HG03039 (cell line): ENCODE measurements at regions not wholly inside any gene's neighbourhood (a gene's known extent, or its start where the extent isn't known, plus 50 kb on each side); places are given as distances from the start of the nearest gene placed in this dataset.

ENCODE experiments used
- ATAC-seq: cut with Tn5 transposase; IDR thresholded peaks from one replicate; pipeline ENCODE4 v1.9.1; 2021; ENCODE audit warnings: mild to moderate bottlenecking, moderate library complexity; ENCODE audit not compliant: unreplicated experiment

DNA sequence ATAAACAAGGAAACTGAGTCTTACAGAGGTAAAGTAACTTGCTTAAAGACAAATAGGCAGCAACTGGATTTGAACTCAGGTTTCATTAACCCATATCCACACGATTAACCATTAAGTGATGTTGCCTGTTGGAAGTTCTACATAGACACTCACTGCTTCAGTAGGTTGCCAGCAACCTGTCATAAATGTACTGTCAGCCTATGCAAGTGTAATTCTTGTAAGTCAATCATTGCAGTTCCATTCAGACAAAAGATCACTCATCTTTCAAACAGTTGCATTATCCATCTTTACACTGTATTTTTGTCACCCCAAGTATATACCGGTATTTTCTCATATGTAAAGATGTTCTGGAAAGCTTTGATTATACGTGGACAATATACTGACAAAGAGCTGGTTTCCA, 676.9 kb upstream of the PCDH20 start:
- ATAC-seq, result no peak

DNA sequence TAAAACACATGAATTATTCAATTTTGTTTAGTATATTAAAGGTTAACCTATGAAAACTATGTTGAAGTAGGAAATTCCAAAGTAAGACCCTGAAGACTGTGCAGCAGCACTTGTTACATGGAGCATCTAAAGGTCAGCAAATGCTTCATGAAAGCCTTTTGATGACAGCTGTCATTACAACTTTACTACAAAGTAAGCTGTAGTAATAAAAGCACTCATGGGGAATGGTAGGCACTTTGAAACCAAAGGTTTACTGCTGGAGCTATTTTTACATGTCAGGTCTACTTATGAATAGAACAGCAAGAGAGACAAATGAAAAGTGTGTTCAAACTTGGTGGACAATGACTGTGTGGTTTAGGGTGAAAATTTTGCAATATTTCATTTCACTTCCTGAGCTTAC, 672.5 kb upstream of the PCDH20 start:
- ATAC-seq, result no peak

DNA sequence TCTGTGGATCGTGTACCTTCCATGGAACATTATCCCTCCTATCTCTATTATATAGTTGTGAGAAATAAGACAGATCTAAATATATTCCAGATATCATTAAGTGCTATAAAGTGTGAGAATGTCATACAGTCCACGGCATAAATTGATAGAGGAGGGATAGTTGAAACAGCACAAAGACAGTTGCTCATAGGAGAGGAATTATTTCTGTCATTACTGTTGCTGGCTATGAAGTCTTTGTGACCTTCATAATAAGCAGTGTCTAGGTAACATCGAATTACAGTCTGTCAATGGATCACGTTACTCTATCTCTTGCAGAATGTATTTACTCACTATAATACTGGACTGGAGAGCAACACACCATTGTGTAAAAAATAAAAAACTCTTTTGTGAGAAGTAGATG, 671.5 kb upstream of the PCDH20 start:
- ATAC-seq, result no peak

DNA sequence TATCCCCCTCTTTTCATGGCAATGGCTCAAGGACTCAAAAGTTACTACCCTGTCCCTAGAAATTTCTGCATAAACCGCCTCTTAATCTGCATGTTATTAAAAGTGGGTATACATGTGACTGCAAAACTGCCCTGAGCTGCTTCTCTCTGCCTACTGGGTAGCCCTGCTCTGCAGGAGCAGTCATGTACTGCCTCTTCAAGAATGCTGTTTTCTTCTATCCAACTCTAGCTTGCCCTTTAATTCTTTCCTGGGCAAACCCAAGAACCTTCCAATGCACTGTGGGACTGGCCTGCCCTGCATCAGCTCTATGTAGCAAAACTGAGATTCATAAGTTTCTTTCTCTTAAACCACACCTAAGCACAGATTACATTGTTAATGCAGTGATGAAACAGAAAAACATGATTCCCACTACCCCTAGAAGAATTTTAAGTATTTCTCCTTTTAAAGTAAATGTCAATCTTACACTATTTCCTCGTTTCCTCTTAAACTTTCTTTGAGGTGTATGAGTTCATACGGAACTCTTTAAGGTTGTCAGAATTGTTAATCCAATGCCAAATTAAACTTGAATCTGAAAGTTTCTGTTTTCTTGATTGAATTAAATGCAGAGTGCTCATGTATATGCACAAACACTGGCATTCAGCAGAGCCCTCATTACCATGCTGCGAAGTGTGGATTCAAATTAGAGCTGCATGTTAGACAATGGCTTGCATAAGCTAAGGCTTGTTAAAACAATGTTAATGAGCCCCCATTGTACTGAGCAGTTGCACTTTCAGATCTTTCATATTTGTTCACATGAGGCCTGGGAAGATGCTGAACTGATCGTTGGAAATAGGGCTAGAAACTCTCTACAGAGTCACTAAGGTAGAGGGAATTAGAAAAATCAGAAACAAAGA, 669.9 kb upstream of the PCDH20 start:
- no peak for ATAC-seq

DNA sequence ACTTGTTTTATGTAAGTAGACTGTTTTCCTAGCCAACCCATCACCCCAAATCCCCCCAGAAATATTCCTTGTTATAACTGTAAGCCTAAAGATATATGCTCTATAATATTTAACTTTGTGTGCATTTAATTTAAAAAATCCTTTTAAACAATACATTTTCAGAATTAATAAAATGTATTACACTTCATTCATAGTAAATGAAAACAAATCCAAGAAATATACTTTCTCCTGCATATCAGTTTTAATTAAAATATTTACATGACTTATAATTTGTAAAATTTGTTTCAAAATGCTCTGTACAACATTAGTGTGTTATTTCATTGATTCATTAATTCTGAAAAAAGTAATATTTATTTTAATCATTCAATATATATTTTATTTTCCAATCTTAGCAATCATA, 669.1 kb upstream of the PCDH20 start:
- no peak for ATAC-seq

DNA sequence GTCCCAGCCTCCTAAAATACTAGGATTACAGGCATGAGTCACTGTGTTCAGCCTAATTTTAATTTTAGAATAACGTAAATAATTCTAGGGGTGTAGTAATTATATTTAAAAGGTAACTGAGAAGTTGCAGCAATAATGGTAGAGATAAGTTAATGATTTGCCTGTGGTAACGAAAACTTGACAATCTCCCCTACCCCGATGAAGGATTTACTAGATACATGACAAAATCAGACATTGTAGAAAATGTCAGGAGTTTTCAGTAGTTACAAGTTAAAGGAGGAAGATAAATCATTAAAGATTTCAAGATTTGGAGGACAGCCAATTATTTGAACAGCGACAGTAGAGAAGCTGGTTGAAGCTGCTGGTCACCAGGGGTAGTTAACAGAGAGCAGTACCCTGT, 652.2 kb upstream of the PCDH20 start:
- ATAC-seq, result no peak

DNA sequence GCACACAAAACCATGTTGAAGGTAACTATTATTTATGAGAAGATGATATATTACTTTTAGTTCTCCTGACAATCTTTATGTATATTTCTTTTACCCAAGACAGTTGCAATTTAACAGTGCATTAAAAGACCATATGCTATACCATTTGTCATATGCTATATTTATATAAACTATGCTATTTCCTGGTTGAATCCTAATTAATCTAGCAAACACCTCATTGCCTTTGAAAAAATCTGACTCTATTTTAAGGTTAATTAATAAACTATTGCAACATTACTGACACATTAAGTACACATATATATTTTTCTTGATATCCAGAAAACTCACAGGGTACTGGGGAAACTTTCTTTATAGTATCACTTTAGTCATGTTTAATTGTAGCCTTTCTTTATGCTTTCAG, 649.4 kb upstream of the PCDH20 start:
- no peak for ATAC-seq

DNA sequence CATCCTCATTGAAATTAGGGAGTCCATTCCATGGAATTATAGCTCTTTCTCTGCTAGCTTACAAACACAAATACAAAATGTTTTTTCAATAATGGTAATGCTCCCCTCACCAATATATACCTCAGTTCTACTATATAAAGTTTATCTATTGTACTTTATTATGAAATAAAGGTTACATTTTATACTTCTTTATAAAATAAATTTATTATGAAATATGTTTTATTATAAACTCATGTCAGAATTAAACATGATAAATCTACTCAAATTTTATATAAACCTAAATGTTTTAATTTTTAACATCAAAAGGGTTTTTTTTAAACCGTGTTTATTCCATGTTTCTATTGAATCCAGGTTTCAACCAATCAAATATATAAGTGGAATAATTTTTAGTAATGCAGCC, 646.1 kb upstream of the PCDH20 start:
- ATAC-seq, result no peak

DNA sequence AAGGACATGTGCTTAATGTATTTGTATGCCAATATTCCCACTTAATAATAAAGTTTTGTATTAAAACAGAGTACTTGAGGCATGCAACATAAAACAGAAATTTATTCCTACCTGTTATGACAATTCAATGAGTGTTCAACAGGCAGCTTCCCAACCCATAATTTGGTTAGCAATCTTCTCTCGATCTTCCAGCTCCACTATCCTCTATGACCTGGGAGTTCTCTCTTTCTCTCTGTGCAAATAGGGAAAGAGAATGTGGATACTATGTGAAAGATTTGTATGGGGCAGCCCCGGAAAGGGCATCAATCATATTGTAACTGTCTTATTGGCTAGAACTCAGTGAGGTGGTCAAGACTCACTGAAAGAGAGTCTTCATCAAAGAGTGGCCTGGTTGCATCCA, 644.9 kb upstream of the PCDH20 start:
- ATAC-seq, result no peak

DNA sequence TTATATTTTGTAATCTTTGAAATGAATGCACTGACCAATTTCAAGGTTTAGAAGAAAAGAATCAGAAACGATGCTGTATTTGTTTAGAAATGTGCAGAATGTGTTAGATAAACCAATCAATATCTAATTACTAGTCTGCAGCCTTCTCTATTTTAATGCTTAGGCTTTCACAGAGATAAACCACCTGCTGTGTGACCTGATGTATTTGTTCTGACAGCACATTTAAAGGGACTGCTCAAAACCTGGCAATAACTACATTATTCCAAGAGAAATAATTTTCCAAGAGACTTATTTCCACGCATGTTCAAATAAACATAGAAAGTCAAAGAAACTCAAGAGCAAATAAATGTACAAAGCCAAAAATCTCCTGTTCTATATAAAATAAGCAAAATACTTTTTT, 641.6 kb upstream of the PCDH20 start:
- no peak for ATAC-seq

DNA sequence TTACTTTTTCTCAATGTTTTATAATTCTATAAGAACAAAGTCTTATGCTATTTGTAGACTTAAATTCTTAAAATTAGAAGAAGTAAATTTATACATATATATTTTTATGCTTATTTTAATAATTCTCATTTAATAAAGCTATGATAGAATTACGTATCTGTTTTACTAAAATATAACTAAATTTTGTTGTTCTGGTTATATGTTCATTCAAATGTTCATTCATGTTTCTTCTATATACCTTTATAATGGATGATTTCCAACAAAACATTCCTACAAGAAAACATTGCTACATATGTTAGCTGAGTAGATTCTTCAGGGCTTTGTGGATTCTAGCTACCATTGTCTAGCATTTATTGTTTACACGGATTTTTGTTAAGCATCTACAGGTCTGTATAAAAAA, 634.3 kb upstream of the PCDH20 start:
- ATAC-seq, result no peak

DNA sequence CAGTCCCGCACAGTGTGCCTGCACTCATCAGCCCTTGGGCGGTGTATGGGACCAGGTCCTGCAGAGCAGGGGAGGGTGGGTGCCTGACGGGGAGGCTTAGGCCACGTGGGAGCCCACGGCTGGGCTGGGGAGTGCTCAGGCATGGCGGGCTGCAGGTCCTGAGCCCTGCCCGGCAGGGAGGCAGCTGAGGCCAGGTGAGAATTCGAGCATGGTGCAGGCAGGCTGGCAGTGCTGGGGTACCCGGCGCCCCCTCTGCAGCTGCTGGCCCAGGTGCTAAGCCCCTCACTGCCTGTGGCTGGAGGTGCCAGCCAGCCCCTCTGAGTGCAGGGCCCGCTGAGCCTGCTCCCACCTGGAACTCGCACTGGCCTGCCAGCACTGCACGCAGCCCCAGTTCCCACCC, 630.9 kb upstream of the PCDH20 start:
- no peak for ATAC-seq

DNA sequence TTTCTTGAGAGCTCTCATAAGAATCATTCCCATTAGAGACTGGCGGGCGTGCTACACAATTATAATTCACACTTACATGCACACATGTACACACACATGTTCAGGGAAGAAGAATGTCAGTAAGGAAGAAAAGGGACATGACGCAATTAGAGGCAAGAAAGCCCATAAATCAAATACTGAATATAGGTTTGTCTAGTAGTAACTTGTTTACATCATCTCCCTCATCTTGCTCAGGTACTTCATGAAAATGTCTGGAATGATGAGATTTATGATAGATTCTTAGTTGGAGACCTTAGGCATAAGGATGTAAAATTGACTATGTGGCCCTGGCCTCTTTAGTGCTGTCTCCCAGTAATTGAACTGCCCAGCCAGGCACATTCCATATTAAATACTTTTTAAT, 628.0 kb upstream of the PCDH20 start:
- no peak for ATAC-seq

DNA sequence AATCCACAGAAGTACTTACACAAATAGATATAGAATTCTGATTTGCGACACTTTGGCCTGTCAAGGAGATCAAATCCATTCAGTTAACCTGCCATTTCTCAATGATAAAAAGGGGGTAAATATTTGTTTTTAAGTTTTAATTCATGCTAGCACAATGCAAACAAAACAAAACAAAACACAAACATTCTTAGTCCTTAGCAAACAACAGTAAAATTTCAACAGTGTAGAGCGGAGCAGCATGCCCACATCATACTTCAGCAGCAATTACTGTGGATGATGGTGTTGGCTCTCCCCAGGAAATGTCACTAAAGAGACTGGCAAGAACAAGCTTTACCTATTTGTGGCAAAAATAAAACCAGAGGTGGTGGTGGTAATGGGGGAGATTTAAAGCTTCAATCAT, 625.2 kb upstream of the PCDH20 start:
- ATAC-seq, result no peak

DNA sequence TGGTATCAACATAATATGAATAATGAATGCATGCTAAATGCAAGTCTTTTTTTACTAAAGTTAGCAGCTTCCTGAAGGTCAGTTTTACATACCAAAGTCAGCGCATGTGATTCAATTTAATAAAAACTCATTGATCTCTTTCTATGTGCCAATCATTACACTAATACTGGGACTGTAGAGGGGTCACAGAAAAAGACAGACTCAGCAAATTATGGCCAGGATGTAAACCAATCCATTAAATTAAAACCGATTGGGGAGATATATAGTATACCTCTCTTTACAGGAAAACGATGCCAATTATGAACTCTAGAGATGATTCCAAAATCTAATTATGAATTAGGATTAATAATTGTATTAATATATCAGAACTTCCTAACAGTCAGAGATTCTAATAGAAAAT, 624.4 kb upstream of the PCDH20 start:
- ATAC-seq, result no peak

DNA sequence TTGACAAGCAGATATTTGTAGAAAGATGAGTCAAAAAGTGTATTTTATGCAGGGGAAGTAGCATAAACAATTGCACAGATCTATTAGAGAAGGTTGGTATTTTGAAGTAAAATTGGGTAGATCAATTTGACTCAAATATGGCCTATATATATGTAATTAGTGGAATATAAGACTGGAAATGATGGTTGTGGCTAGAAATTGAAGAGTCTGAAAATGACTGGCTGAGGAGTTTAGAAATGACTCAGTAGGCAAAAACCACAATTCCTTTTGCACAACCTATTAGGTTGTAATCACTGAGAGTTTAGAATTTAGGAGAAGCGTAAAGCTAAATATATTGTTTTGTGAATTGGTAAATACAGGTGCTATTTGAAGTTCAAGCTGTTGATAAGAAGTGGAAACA, 622.6 kb upstream of the PCDH20 start:
- ATAC-seq, result no peak

DNA sequence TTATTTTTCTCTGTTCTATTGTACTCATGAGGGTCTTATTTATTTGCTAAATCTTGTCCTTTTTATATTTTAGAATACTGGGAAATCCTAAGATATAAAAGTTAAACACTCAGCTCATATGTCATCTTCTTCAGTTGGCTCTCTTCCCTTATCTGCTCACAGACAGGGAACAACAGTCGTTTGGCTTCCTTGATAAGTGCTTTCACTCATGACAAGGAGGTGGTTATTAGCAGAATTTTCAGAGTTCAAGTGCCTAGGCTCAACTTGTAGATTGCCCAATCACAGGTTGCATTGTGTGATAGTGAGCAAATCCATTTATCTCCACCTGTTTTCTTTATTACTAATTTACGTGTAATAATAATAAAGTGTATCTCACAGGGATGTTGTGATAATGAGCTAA, 620.3 kb upstream of the PCDH20 start:
- ATAC-seq, result no peak

DNA sequence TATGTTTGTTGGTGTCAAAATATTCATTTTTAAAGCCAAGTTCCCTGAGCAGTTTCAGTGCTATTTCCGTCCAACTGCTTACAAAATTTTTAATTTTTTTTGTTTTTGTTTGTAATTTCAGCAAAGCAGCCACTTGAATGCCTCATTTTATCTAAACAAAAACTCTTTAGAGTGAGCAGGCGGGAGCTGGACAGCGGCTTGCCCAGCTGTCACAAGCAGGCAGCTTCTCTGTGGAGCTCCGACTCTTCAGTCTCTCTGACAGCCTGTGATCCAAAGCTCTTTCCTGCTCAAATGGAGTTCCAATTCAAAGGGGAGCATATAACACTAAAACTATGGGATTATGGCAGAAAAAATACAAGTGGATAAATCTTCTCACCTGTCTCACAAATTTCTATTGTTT, 618.3 kb upstream of the PCDH20 start:
- no peak for ATAC-seq

DNA sequence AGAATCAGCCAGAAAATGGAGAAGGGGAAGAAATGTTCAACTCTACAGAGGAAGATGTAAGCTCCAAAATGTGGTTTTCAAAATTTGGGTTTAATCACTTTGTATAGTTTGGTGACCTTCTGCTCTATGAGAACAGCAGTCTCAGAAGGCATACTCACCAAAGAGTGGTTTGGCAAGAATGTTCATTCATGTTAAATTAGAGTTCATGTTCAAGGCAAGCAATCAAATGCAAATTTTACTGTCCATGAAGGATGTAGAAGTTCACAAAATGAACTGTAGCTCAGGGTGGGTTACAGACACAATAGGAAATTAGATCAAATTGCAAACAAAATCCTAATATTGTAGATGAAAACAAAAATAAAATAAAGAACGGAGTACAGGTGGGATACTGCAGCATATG, 606.7 kb upstream of the PCDH20 start:
- ATAC-seq, result no peak

DNA sequence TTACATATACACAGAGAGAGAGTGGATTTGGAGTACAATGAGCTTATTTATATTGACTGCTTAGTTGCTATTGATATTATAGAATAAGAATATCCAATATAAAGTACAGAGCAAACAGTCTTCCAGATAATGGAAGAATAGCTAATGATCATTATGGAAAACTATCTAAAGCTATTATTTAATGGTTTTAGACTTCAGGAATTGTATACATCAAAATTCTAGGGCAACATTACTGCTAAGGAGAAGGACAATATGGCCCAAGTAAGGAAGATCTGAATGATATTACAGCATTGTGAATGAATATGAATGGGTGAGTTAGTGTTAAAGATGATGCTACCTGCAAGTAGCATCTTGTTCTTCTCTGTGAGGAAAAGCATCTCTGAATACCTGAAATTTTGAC, 604.2 kb upstream of the PCDH20 start:
- ATAC-seq, result no peak

DNA sequence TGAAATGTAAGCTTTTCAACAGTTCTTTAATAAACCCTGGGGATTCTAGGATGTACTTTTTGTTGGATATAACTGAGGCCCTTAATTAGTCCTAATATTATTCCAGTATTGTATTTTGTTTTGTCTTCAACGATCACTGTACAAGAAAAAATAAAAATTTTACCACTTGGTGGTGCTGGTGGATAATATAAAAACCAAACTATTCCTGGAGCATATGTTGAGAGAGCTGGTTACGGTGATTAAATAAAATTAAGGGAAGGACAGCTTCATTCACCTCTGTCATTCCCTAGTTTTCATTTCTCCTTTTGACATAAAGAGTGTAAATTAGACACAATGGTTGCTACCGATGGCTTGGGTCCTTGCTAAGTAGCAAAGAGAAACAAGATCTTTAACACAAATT, 598.6 kb upstream of the PCDH20 start:
- no peak for ATAC-seq

DNA sequence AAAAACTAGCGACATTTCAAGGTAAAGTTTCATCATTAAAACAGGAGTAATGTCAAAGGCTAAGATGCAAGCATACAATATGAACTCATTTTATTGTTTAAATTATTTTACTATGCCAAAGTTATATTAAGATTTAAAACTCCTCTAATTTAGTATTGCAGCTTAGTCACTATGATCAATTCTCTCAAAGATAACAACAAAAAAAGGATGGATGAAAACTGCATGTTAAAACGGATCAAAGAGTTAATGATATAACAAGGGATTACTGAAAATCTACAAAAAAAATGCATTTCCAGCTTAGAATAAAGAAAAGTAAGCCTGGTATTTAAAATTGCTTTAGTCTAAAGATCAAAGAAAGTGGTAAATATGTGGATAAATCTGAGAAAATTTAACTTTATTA, 587.8 kb upstream of the PCDH20 start:
- no peak for ATAC-seq

DNA sequence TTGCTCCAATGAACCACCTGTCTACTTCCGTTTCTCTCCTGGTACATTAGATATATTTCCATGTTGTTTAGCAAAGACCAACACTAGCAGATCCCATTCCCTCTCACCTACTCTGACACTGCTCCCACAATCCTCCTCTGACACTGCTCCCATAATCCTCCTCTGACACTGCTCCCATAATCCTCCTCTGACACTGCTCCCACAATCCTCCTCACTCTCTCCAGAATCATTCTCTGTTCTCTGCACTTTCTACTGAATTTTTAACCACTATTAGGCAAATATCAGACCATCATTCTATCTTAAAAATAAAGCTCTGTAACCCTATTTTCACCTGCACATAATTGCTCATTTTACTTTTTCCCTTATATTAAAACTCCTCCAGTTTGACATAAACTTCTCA, 578.5 kb upstream of the PCDH20 start:
- ATAC-seq, result no peak
